GM23248 (cell line): ENCODE measurements at regions not wholly inside any gene's neighbourhood (a gene's known extent, or its start where the extent isn't known, plus 50 kb on each side); places are given as distances from the start of the nearest gene placed in this dataset.

ENCODE experiments used
- EZH2 ChIP-seq: fragments of 200-600 bp; sonication (generic); IDR thresholded peaks from 2 replicates; pipeline ENCODE4 v1.6.1; 2018; ENCODE audit warnings: antibody characterized with exemption, mild to moderate bottlenecking; ENCODE audit not compliant: insufficient read depth, poor library complexity, severe bottlenecking
- EZH2phosphoT487 ChIP-seq: fragments of 200-600 bp; sonication (generic); IDR thresholded peaks from 2 replicates; pipeline ENCODE4 v1.6.1; 2018; ENCODE audit warnings: antibody characterized with exemption, moderate library complexity, mild to moderate bottlenecking, low read depth; ENCODE audit not compliant: insufficient read depth

GRCh38 chr10:114714281-114714741 is 56.2 kb upstream of the ABLIM1 start:
- no peak for TF ChIP-seq EZH2
- no peak for TF ChIP-seq EZH2phosphoT487
